Stimulated activated naive B cell treated with anti-CD40 and anti-IgM and Interleukin-4, amounts not matched to agents 10 μg/mL and 1 μg/mL and 100 μg/mL, for 72 hours (primary cell): ENCODE measurements at regions not wholly inside any gene's neighbourhood (a gene's known extent, or its start where the extent isn't known, plus 50 kb on each side); places are given as distances from the start of the nearest gene placed in this dataset.

Experiments used
- ATAC-seq, 2 donors: fragments of 150-1000 bp; cut with Tn5 transposase; replicated peaks; 2 replicates each; pipeline ENCODE4 v1.10.0; 2021; ENCODE audit warnings: moderate library complexity in 1 of 2
- DNase-seq: peaks from one replicate; pipeline ENCODE4 v3.0.0; 2021
- H3K27ac Mint-ChIP-seq: one replicate; pipeline ENCODE4 v1.8.0; 2022; ENCODE audit warnings: mild to moderate bottlenecking, mixed read lengths
- H3K27me3 Mint-ChIP-seq, 2 donors: one replicate each; pipeline ENCODE4 v1.8.0; 2022; ENCODE audit warnings: mixed read lengths in 2 of 2
- H3K36me3 Mint-ChIP-seq, 2 donors: one replicate each; pipeline ENCODE4 v1.8.0; 2022; ENCODE audit warnings: mixed read lengths in 2 of 2, mild to moderate bottlenecking in 1 of 2
- H3K4me1 Mint-ChIP-seq, 2 donors: one replicate each; pipeline ENCODE4 v1.8.0; 2022; ENCODE audit warnings: mixed read lengths in 2 of 2, mild to moderate bottlenecking in 1 of 2
- H3K4me3 Mint-ChIP-seq, 2 donors: one replicate each; pipeline ENCODE4 v1.8.0; 2022; ENCODE audit warnings: mild to moderate bottlenecking in 2 of 2, mixed read lengths in 2 of 2, moderate library complexity in 1 of 2
- H3K9me3 Mint-ChIP-seq, 2 donors: one replicate each; pipeline ENCODE4 v1.8.0; 2022; ENCODE audit warnings: mixed read lengths in 2 of 2, mild to moderate bottlenecking in 1 of 2

DNA sequence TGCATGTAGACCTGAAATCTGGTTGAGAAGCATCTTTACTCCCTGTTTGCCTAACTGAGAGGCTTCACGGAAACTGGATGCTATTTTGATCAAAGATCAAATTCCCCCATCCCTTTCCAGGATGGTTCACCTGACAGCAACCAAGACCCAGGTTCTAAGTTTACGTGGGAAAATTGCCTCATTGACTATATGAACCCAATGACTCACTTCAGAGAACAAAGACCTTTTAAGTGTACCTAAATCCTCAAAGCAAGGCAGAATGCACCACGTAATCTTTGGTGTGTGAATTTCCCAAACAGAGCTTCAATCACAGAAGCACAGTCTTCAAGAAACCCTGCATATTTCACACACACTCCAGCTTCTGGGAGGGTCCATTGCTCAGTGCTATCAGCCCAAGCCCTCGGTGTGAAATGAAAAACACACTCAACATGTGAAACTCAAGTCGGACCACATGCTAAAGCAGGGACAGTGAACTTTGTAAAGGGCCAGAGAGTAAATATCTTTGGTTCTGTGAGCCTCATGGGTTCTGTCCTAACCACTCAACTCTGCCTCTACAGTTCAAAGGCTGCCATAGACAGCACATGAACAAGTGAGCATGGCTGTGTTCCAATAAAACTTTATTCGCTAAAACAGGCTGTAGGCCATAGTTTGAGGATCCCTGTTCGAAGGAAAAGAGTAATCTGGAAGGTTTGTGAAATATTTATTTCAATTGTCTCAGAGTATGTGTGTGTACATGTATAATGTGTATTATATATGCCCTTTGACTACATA, 275.6 kb upstream of the FOXK1 start:
- peaks cover 0 to 3% of the 10 kb centered on the region in 2 donors for H3K36me3 Mint-ChIP-seq
- H3K27me3 Mint-ChIP-seq, result peaks cover 3 to 5% of the 10 kb centered on the region in 2 donors

DNA sequence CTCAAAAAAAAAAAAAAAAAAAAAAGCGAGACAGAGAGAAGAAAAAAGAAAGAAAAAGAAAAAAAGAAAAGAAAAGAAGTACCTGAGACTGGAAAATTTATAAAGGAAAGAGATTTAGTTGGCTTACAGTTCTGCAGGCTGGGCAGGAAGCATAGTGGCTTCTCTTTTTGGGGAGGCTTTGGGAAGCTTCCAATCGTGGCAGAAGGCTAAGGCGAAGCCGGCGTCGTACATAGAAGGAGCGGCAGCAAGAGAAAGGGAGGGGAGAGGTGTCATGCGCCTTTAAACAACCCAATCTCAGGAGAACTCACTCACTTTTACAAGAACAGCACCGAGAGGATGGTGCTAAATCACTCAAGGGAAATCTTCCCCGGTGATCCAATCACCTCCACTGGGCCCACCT, 272.1 kb upstream of the FOXK1 start:
- DNase-seq, result no peak
- no peak for ATAC-seq
- Mint-ChIP-seq H3K4me3 (no peak overlapping the region), H3K27me3 (peaks cover 0 to 5% of the 10 kb centered on the region in 2 donors), H3K27ac (no peak overlapping the region), H3K36me3 (no peaks in the 10 kb centered on the region), H3K9me3 (peaks cover 3 to 9% of the 10 kb centered on the region in 2 donors), H3K4me1 (no peaks in the 10 kb centered on the region)

More for the DNA sequence above, 275.6 kb upstream of the FOXK1 start:
- ATAC-seq (no peak), DNase-seq (no peak)
- no peak overlapping the region for H3K4me3 Mint-ChIP-seq
- no peaks in the 10 kb centered on the region for H3K4me1 Mint-ChIP-seq
- no peak overlapping the region for H3K27ac Mint-ChIP-seq
- peaks cover 10 to 18% of the 10 kb centered on the region in 2 donors for H3K9me3 Mint-ChIP-seq

DNA sequence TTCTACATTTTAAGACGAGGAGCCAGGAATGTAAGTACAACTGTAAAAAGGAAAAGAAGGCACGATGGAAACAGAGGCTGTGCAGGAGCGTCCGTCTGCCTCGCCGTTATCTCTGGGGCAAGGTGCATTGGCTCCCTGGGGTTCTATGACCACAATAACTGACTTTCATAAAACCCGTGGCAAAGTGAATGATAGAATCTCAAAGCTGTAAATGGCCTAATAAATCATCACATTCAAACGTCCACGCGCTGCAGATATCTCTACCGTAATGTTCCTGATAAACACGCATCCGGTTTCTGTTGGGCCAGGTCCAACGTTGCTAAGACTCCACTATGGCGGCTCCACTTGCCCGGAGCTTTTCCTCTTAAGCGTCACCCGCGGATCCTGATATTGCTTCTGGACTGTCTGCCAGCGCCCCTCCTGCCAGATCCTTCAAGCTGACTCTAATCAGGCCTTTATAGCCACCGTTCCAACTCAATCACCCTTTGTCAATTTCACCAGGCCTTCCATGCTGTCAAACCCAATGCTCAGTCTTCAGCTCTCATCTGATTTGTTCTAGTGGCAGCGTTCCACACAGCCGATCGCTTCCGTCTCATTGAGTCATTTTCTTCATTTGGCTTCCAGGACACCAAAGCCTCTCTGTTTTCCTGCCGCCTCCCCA, 265.6 kb upstream of the FOXK1 start:
- no peak overlapping the region for H3K27ac Mint-ChIP-seq
- no peak for DNase-seq
- H3K27me3 Mint-ChIP-seq, result peaks cover 0 to 5% of the 10 kb centered on the region in 2 donors
- H3K9me3 Mint-ChIP-seq, result peaks cover 13% of the 10 kb centered on the region in 2 donors
- ATAC-seq, result no peak
- peak overlapping the region; percentile 13 to 39 for H3K4me3 Mint-ChIP-seq
- H3K4me1 Mint-ChIP-seq, result no peaks in the 10 kb centered on the region
- H3K36me3 Mint-ChIP-seq, result no peaks in the 10 kb centered on the region

DNA sequence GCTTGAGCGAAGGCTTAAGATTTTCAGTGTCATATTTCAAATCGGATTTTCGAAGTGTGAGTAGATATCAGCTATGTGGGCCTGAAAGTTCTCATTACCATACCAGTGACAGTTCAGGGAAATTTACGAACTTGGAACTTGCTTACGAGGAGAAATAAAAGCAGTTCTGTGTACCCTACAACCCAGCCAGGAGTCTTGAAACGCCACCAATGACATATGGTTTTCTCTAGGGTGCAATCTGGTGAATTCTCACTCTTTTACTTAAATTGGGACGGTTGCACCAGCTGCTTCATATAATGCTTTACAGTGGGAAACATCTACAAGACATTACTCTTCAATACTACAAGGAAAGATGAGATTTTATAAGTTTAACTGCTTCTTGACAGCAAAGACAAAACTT, 253.6 kb upstream of the FOXK1 start:
- H3K27ac Mint-ChIP-seq, result no peak overlapping the region
- peaks cover 0 to 2% of the 10 kb centered on the region in 2 donors for H3K36me3 Mint-ChIP-seq
- DNase-seq (no peak), ATAC-seq (no peak)
- peaks cover 0 to 9% of the 10 kb centered on the region in 2 donors for H3K27me3 Mint-ChIP-seq
- no peak overlapping the region for H3K4me3 Mint-ChIP-seq
- no peaks in the 10 kb centered on the region for H3K4me1 Mint-ChIP-seq
- H3K9me3 Mint-ChIP-seq, result peaks cover 4 to 5% of the 10 kb centered on the region in 2 donors

DNA sequence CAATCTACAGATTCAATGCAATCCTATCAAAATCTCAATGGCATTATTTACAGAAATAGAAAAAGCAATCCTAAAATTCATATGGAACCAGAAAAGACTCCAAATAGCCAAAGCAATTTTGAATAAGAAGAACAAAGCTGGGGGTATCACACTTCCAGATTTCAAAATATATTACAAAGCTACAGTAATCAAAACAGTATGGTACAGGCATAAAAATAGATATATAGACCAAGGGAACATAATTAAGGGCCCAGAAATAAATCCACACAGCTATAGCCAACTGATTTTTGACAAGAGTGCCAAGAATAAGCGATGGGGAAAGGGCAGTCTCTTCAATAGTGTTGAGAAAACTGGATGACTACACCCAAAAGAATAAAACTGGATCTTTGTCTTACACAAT, 251.9 kb upstream of the FOXK1 start:
- Mint-ChIP-seq H3K27me3 (peaks cover 0 to 9% of the 10 kb centered on the region in 2 donors), H3K36me3 (peaks cover 0 to 2% of the 10 kb centered on the region in 2 donors), H3K4me1 (no peaks in the 10 kb centered on the region), H3K4me3 (no peak overlapping the region), H3K9me3 (peaks cover 4 to 5% of the 10 kb centered on the region in 2 donors), H3K27ac (no peak overlapping the region)
- DNase-seq (no peak), ATAC-seq (no peak)

DNA sequence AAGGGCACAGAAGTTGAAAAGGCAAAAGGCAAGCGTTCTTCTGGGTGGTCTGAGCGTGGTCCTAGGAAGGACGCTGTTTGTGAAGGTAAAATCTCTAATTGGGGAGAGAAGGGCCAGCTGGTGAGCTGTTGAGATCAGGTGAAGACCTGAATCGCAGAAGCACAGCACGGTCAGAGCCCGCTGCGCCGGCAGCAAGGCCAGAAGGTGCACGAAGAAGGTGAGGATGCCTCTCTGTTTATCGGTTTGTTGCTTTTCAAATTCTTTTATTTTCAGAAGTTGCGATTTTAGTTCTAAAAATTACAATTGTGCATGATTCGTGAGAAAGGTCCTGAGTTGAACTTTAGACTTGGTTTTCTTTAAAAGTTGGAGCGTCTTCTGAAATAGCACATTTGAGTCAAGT, 247.8 kb upstream of the FOXK1 start:
- no peak overlapping the region for H3K27ac Mint-ChIP-seq
- no peak for ATAC-seq
- peaks cover 0 to 2% of the 10 kb centered on the region in 2 donors for H3K36me3 Mint-ChIP-seq
- H3K27me3 Mint-ChIP-seq, result no peaks in the 10 kb centered on the region
- no peak for DNase-seq
- H3K4me1 Mint-ChIP-seq, result no peaks in the 10 kb centered on the region
- no peak overlapping the region for H3K4me3 Mint-ChIP-seq
- peaks cover 3 to 4% of the 10 kb centered on the region in 2 donors for H3K9me3 Mint-ChIP-seq

DNA sequence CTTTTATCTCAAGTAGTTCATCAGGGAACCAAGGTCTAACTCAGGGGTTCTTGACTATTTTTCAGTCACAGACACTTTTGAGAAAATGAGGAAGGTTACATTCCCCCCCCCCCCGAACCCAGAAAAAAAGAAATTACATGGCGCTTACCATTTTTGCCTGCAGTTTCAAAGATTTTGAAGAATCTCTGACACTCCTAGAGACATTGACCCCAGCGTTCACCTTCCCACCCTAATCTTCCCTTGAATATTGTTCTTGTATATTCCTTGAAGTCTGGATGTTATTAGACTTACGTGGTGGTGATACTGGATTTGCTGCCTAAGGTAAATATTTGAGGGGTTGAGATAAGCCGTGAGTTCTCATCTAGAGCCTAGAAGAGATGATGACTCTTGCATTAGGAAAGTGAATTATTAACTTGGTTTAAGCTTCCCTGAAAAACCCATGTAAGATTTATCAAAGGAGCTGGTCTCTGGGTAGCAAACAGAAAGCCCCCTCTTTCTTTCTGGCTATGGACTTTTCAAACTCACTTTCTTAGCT, 245.7 kb upstream of the FOXK1 start:
- ATAC-seq (no peak), DNase-seq (no peak)
- H3K27ac Mint-ChIP-seq, result no peak overlapping the region
- no peaks in the 10 kb centered on the region for H3K9me3 Mint-ChIP-seq
- H3K4me3 Mint-ChIP-seq, result no peak overlapping the region
- H3K4me1 Mint-ChIP-seq, result no peaks in the 10 kb centered on the region
- no peaks in the 10 kb centered on the region for H3K36me3 Mint-ChIP-seq
- no peaks in the 10 kb centered on the region for H3K27me3 Mint-ChIP-seq

DNA sequence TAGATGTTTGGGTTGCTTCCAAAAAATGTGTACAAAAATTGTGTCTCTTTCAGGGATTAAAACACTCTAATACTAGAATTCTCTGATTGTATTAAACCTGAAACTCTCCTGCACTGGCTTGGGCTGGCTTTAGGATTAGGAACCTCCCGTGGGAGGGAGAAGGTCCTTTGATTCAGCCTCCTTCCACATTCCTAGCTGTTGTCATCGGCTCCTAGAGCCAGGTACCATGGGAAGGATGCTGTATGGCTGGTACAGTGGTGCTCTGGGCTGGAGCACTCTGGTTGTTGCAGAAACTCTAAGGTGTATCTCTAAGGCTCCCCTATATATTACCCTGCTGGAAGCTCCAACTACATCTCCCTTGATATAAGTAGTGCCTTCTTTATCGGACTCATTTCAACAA, 245.2 kb upstream of the FOXK1 start:
- Mint-ChIP-seq H3K27me3 (no peaks in the 10 kb centered on the region), H3K4me1 (no peaks in the 10 kb centered on the region), H3K36me3 (no peaks in the 10 kb centered on the region), H3K4me3 (no peak overlapping the region), H3K27ac (no peak overlapping the region), H3K9me3 (no peaks in the 10 kb centered on the region)
- DNase-seq (no peak), ATAC-seq (no peak)

DNA sequence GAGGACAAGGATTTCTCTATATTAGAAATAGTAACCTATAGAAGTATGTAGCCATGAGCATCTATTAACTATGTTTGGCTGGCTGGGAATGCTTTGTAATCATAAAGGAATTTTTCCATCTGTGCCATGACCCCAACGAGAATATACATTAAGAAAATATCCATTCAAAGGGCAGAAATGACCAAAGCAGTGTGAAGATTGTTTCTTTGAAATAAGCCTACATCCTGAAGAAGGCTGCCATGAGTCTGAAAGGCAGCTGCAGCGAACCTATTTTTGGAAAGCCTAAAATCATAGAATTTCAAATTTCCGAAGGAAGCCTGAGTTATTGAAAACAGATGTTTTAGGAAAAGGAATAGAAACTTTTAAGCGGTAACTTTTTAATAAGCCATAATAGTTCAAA, 244.2 kb upstream of the FOXK1 start:
- DNase-seq (no peak), ATAC-seq (no peak)
- H3K9me3 Mint-ChIP-seq, result no peaks in the 10 kb centered on the region
- no peaks in the 10 kb centered on the region for H3K27me3 Mint-ChIP-seq
- no peaks in the 10 kb centered on the region for H3K4me1 Mint-ChIP-seq
- no peak overlapping the region for H3K27ac Mint-ChIP-seq
- H3K36me3 Mint-ChIP-seq, result no peaks in the 10 kb centered on the region
- no peak overlapping the region for H3K4me3 Mint-ChIP-seq

DNA sequence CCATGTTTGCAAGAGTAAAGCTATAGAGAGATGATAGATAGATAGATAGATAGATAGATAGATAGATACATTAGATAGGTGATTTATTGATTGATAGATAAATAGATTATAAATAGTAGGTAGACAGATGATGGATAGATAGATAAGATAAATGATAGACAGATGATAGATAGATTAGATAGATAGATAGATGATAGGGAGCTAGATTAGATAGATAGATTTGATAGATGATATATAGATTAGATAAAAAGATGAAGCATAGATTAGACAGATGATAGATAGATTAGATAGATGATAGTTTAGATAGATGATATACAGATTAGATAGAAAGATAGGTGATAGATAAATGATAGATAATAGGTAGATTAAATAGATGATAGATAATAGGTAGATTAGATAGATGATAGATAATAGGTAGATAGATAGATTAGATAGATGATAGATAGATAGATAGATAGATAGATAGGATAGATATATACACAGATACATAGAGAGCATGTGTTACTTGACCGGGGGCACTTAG, 243.3 kb upstream of the FOXK1 start:
- no peak overlapping the region for H3K27ac Mint-ChIP-seq
- peaks cover 0 to 1% of the 10 kb centered on the region in 2 donors for H3K27me3 Mint-ChIP-seq
- H3K9me3 Mint-ChIP-seq, result no peaks in the 10 kb centered on the region
- no peak overlapping the region for H3K4me3 Mint-ChIP-seq
- H3K4me1 Mint-ChIP-seq, result no peaks in the 10 kb centered on the region
- DNase-seq, result no peak
- ATAC-seq, result no peak
- H3K36me3 Mint-ChIP-seq, result no peaks in the 10 kb centered on the region

DNA sequence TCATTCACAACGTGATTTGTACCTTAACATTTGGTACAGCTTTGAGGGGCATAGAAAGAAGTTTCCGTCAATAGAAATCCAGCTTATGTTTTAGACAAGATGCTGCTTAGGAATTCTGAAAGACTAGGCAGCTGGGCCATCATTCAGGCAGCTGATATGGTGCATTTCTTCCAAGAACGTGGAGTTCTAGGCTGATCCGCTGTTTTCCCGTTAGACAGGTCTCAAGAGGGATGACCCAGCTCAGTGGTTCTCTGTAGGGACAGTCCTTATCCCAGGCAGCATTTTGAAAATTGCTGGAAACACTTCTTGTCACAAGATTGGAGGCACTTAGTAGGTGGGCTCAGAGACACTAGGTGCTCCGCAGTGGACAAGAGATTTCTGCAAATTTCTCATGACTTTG, 242.7 kb upstream of the FOXK1 start:
- Mint-ChIP-seq H3K4me1 (no peaks in the 10 kb centered on the region), H3K27ac (no peak overlapping the region), H3K4me3 (no peak overlapping the region), H3K27me3 (peaks cover under 1 to 6% of the 10 kb centered on the region in 2 donors), H3K9me3 (no peaks in the 10 kb centered on the region), H3K36me3 (no peaks in the 10 kb centered on the region)
- DNase-seq (no peak), ATAC-seq (no peak)

DNA sequence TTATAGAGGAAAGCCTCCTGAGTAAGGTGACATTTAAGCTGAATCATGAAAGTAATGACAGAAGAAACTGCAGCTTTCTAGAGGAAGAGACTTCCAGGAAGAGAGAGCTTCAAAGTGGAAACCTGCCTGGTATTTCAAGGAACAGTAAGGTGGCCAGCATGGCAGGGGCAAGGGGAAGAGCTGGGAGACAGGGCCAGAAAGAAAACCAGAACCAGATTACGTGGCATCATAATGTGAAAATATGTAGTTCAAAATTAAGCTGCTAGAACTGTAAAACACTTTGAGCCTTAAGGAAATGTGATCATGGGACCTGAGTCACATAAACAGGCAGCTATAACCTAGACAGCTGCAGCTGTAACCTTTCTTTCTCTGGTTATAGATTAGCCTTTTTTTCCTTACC, 238.0 kb upstream of the FOXK1 start:
- DNase-seq, result no peak
- ATAC-seq, result no peak
- Mint-ChIP-seq H3K9me3 (peaks cover 2 to 6% of the 10 kb centered on the region in 2 donors), H3K4me3 (no peak overlapping the region), H3K27ac (no peak overlapping the region), H3K27me3 (peaks cover 11% of the 10 kb centered on the region in 2 donors), H3K4me1 (no peaks in the 10 kb centered on the region), H3K36me3 (no peaks in the 10 kb centered on the region)

DNA sequence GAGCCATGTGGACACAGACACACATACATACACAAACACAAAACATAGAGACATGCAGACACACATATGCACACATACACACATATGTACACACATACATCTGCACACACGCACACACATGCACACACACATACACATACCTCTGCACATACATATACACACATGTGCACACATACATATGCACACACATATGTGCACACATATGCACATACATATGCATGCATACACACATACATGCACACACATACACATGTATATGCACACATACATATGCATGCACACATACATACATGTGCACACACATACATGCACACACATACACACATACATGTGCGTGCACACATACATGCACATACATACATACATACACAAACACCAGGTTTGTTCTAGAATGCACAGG, 236.3 kb upstream of the FOXK1 start:
- H3K4me3 Mint-ChIP-seq, result no peak overlapping the region
- no peaks in the 10 kb centered on the region for H3K4me1 Mint-ChIP-seq
- H3K9me3 Mint-ChIP-seq, result peaks cover 4 to 6% of the 10 kb centered on the region in 2 donors
- DNase-seq (no peak), ATAC-seq (no peak)
- no peaks in the 10 kb centered on the region for H3K36me3 Mint-ChIP-seq
- no peak overlapping the region for H3K27ac Mint-ChIP-seq
- peaks cover 11% of the 10 kb centered on the region in 2 donors for H3K27me3 Mint-ChIP-seq

DNA sequence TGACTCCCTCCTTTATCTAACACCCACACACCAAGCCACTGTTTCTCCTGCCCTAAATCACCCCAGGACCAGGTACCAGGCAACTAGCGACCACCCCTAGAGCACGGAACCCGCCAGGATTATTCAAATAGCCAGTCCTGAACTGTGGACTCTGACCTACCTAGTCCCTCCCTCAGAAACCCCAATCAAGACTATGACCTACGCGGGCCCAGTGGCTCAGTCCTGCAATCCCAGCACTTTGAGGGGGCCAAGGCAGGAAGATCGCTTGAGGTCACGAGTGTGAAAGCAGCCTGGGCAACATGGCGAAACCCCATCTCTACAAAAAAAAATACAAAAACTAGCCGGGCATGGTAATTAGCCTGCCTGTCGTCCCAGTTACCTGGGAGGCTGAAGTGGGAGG, 232.8 kb upstream of the FOXK1 start:
- Mint-ChIP-seq H3K27me3 (peaks cover 5 to 11% of the 10 kb centered on the region in 2 donors), H3K27ac (no peak overlapping the region), H3K4me1 (no peaks in the 10 kb centered on the region), H3K9me3 (peaks cover 4 to 6% of the 10 kb centered on the region in 2 donors), H3K4me3 (no peak overlapping the region), H3K36me3 (no peaks in the 10 kb centered on the region)
- DNase-seq (no peak), ATAC-seq (no peak)

DNA sequence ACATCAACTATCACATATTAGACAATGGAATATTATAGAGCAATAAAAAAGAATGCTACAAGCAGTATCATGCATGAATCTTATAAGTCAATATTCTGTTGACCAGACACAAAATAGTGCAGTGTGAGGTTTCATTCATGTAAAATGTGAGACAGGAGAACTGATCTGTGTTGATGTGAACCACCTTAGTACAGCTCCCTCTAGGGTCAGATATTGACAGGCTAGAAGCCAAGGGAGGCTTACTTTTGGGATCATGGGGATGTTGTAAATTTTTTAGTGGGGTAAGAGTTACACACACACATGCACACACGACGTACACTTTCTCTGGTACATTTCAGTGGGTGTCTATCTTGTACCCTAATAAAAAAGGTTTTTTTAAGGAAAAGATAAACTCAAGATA, 231.6 kb upstream of the FOXK1 start:
- Mint-ChIP-seq H3K36me3 (no peaks in the 10 kb centered on the region), H3K4me3 (no peak overlapping the region), H3K27me3 (peaks cover 0 to 6% of the 10 kb centered on the region in 2 donors), H3K9me3 (peaks cover 0 to 2% of the 10 kb centered on the region in 2 donors), H3K4me1 (no peaks in the 10 kb centered on the region), H3K27ac (no peak overlapping the region)
- ATAC-seq, result no peak
- no peak for DNase-seq
